Thoracic aorta (tissue), 2 donors: ENCODE measurements at regions not wholly inside any gene's neighbourhood (a gene's known extent, or its start where the extent isn't known, plus 50 kb on each side); places are given as distances from the start of the nearest gene placed in this dataset.
"Not testable (repeated sequence)": the region's sequence is repeated elsewhere in the genome, so short reads cannot be mapped to it uniquely, and the experiment has no call there.

Source experiments
- ATAC-seq: fragments of 150-250 bp; one replicate; pipeline ENCODE4 v1.8.0; 2017; ENCODE audit warnings: low read depth; ENCODE audit not compliant: insufficient number of reproducible peaks, low FRiP score
- DNase-seq: peaks from one replicate; pipeline ENCODE4 v3.0.0-alpha.2; 2020; ENCODE audit warnings: low spot score
- H3K27ac ChIP-seq, 2 donors: fragments of 200-600 bp; sonication (generic); 1 replicate in 1 of 2; 2 replicates in 1 of 2; pipeline ENCODE4 v1.5.1; 2016; ENCODE audit warnings: mild to moderate bottlenecking in 2 of 2, moderate library complexity in 2 of 2
- H3K27me3 ChIP-seq: fragments of 200-600 bp; sonication (generic); replicated peaks from 2 replicates; pipeline ENCODE4 v1.6.0; 2016; ENCODE audit warnings: mild to moderate bottlenecking; ENCODE audit not compliant: insufficient read depth
- H3K36me3 ChIP-seq: fragments of 200-600 bp; sonication (generic); one replicate; pipeline ENCODE4 v1.5.1; 2016
- H3K4me1 ChIP-seq, 2 donors: fragments of 200-600 bp; sonication (generic); 1 replicate in 1 of 2; 2 replicates in 1 of 2; pipeline versions ENCODE4 v1.5.1 to v1.6.0; 2016; ENCODE audit warnings: low read depth in 2 of 2, mild to moderate bottlenecking in 1 of 2; ENCODE audit not compliant: control insufficient read depth in 1 of 2
- H3K4me3 ChIP-seq: fragments of 200-600 bp; sonication (generic); 2 replicates; pipeline ENCODE4 v1.5.1; 2016; ENCODE audit warnings: mild to moderate bottlenecking
- H3K9me3 ChIP-seq: fragments of 200-600 bp; sonication (generic); 2 replicates; pipeline ENCODE4 v1.5.1; 2016
- CTCF ChIP-seq: fragments of 200-600 bp; sonication (generic); IDR thresholded peaks from one replicate; pipeline ENCODE4 v1.5.1; 2019; ENCODE audit warnings: antibody characterized with exemption

- Histone ChIP-seq H3K4me3 (peak overlapping the region; percentile 54), H3K27ac (no peak overlapping the region), H3K4me1 (no peaks in the 10 kb centered on the region), H3K36me3 (no peaks in the 10 kb centered on the region), H3K9me3 (no peaks in the 10 kb centered on the region), H3K27me3 (no peaks in the 10 kb centered on the region)
- DNase-seq: no peak
- ATAC-seq: no peak
- no peak for TF ChIP-seq CTCF
Measured at GRCh38 chr19:37303591-37304171, 67.2 kb upstream of the ZNF527 start.

- Histone ChIP-seq H3K27me3 (no peaks in the 10 kb centered on the region), H3K4me3 (peak overlapping the region; percentile 54), H3K36me3 (no peaks in the 10 kb centered on the region), H3K27ac (no peak overlapping the region), H3K4me1 (no peaks in the 10 kb centered on the region), H3K9me3 (no peaks in the 10 kb centered on the region)
- no peak for TF ChIP-seq CTCF
- ATAC-seq (no peak), DNase-seq (no peak)
Measured at GRCh38 chr19:37304190-37304883, 66.6 kb upstream of the ZNF527 start.

- no peaks in the 10 kb centered on the region for H3K9me3 ChIP-seq
- DNase-seq: no peak
- no peaks in the 10 kb centered on the region for H3K36me3 ChIP-seq
- H3K27me3 ChIP-seq: no peaks in the 10 kb centered on the region
- no peak for ATAC-seq
- no peak overlapping the region for H3K4me3 ChIP-seq
- no peak overlapping the region for H3K27ac ChIP-seq
- H3K4me1 ChIP-seq: no peaks in the 10 kb centered on the region
- TF ChIP-seq CTCF: no peak
Measured at GRCh38 chr19:37304884-37305255, 66.0 kb upstream of the ZNF527 start.

- no peak for DNase-seq
- Histone ChIP-seq H3K27ac (no peak overlapping the region), H3K27me3 (no peaks in the 10 kb centered on the region), H3K36me3 (no peaks in the 10 kb centered on the region), H3K9me3 (no peaks in the 10 kb centered on the region), H3K4me1 (no peaks in the 10 kb centered on the region), H3K4me3 (no peak overlapping the region)
- ATAC-seq: no peak
- TF ChIP-seq CTCF: no peak
Measured at GRCh38 chr19:37306383-37306963, 64.4 kb upstream of the ZNF527 start.

- H3K9me3 ChIP-seq: no peaks in the 10 kb centered on the region
- H3K27ac ChIP-seq: no peak overlapping the region
- no peaks in the 10 kb centered on the region for H3K27me3 ChIP-seq
- no peak for TF ChIP-seq CTCF
- H3K36me3 ChIP-seq: no peaks in the 10 kb centered on the region
- ATAC-seq: no peak
- peaks cover 4 to 7% of the 10 kb centered on the region in 2 donors for H3K4me1 ChIP-seq
- H3K4me3 ChIP-seq: no peak overlapping the region
- no peak for DNase-seq
Measured at GRCh38 chr19:37309834-37310575, 60.9 kb upstream of the ZNF527 start.

- peak overlapping the region; percentile 17 to 66 for H3K27ac ChIP-seq
Measured at GRCh38 chr19:37312531-37313334, 58.2 kb upstream of the ZNF527 start.

More at GRCh38 chr19:37312531-37313334, 58.2 kb upstream of the ZNF527 start:
- not testable (repeated sequence) for H3K4me1 ChIP-seq, ATAC-seq, H3K27me3 ChIP-seq, H3K36me3 ChIP-seq, H3K9me3 ChIP-seq, DNase-seq
- H3K4me3 ChIP-seq: peak overlapping the region; percentile 74
